Muscle of back (tissue), 3 donors: ENCODE measurements at regions not wholly inside any gene's neighbourhood (a gene's known extent, or its start where the extent isn't known, plus 50 kb on each side); places are given as distances from the start of the nearest gene placed in this dataset.

ENCODE experiments used
- DNase-seq, 3 donors: peaks; one replicate each; pipeline versions ENCODE4 v3.0.0 to v3.0.0-alpha.2; 2013

- no peak for DNase-seq
These were observed 221.8 kb upstream of the TNRC6C start for GRCh38 chr17:77736721-77737120.

- no peak for DNase-seq
These were observed 220.8 kb upstream of the TNRC6C start for GRCh38 chr17:77737442-77738265.

- peak in 2 of 3 donors; percentile 21 to 62 for DNase-seq
These were observed 219.6 kb upstream of the TNRC6C start for GRCh38 chr17:77738751-77739531.

- no peak for DNase-seq
These were observed 218.0 kb upstream of the TNRC6C start for GRCh38 chr17:77740481-77740880.

GRCh38 chr17:77741109-77741508 lies 217.4 kb upstream of the TNRC6C start:
- no peak for DNase-seq

GRCh38 chr17:77742579-77742978 lies 215.9 kb upstream of the TNRC6C start:
- no peak for DNase-seq

GRCh38 chr17:77744066-77744988 lies 214.2 kb upstream of the TNRC6C start:
- peak in 2 of 3 donors; percentile 37 to 78 for DNase-seq

- no peak for DNase-seq
These were observed 212.8 kb upstream of the TNRC6C start for GRCh38 chr17:77745702-77746101.

- DNase-seq: no peak
These were observed 212.1 kb upstream of the TNRC6C start for GRCh38 chr17:77746393-77746792.

GRCh38 chr17:77746896-77747554 lies 211.5 kb upstream of the TNRC6C start:
- no peak for DNase-seq

GRCh38 chr17:77748436-77748835 lies 210.1 kb upstream of the TNRC6C start:
- DNase-seq: no peak

- DNase-seq: no peak
These were observed 209.2 kb upstream of the TNRC6C start for GRCh38 chr17:77749321-77749751.

GRCh38 chr17:77749989-77750388 lies 208.5 kb upstream of the TNRC6C start:
- no peak for DNase-seq

GRCh38 chr17:77750427-77751043 lies 208.0 kb upstream of the TNRC6C start:
- no peak for DNase-seq

- DNase-seq: no peak
These were observed 205.3 kb upstream of the TNRC6C start for GRCh38 chr17:77753246-77753645.

GRCh38 chr17:77753691-77754245 lies 204.7 kb upstream of the TNRC6C start:
- DNase-seq: no peak

GRCh38 chr17:77754956-77755355 lies 203.5 kb upstream of the TNRC6C start:
- DNase-seq: no peak

GRCh38 chr17:77755410-77755963 lies 203.0 kb upstream of the TNRC6C start:
- DNase-seq: no peak

GRCh38 chr17:77756028-77756427 lies 202.5 kb upstream of the TNRC6C start:
- DNase-seq: no peak
